Mesenchymal stem cell (in vitro differentiated cells and primary cell): ENCODE measurements at regions not wholly inside any gene's neighbourhood (a gene's known extent, or its start where the extent isn't known, plus 50 kb on each side); places are given as distances from the start of the nearest gene placed in this dataset.

Experiments
- DNase-seq: peaks from one replicate; pipeline ENCODE4 v3.0.0-alpha.2; 2013
- H2AFZ ChIP-seq: one replicate; pipeline ENCODE4 v1.6.1; 2013; ENCODE audit warnings: low read depth, mild to moderate bottlenecking, control low read depth, inconsistent platforms, low read length, moderate library complexity
- H2AK5ac ChIP-seq: 2 replicates; pipeline ENCODE4 v1.6.1; 2013; ENCODE audit warnings: low read length, moderate library complexity, mild to moderate bottlenecking, inconsistent platforms; ENCODE audit not compliant: severe bottlenecking
- H2BK120ac ChIP-seq: one replicate; pipeline ENCODE4 v1.6.1; 2013; ENCODE audit warnings: low read depth, mild to moderate bottlenecking, inconsistent platforms, low read length, moderate library complexity
- H2BK12ac ChIP-seq, 2 experiments: one replicate each; pipeline ENCODE4 v1.6.1; 2013; ENCODE audit warnings: inconsistent platforms in 2 of 2, low read length in 2 of 2, mild to moderate bottlenecking in 2 of 2, moderate library complexity in 2 of 2, control low read depth in 1 of 2
- H2BK15ac ChIP-seq: one replicate; pipeline ENCODE4 v1.6.1; 2013; ENCODE audit warnings: mild to moderate bottlenecking, low read depth, inconsistent platforms; ENCODE audit not compliant: poor library complexity, severe bottlenecking
- H2BK5ac ChIP-seq: 2 replicates; pipeline ENCODE4 v1.6.1; 2013; ENCODE audit warnings: low read depth, mild to moderate bottlenecking, low read length, control low read depth, inconsistent platforms; ENCODE audit not compliant: poor library complexity, severe bottlenecking
- H3K14ac ChIP-seq, 2 experiments: one replicate each; pipeline ENCODE4 v1.6.1; 2013; ENCODE audit warnings: inconsistent platforms in 2 of 2, low read length in 2 of 2, control low read depth in 1 of 2, mild to moderate bottlenecking in 1 of 2, moderate library complexity in 1 of 2
- H3K18ac ChIP-seq, 2 experiments: one replicate each; pipeline ENCODE4 v1.6.1; 2013; ENCODE audit warnings: inconsistent platforms in 2 of 2, low read length in 2 of 2, control low read depth in 1 of 2, low read depth in 1 of 2, mild to moderate bottlenecking in 1 of 2
- H3K23ac ChIP-seq, 2 experiments: one replicate each; pipeline ENCODE4 v1.6.1; 2013; ENCODE audit warnings: inconsistent platforms in 2 of 2, low read length in 2 of 2, mild to moderate bottlenecking in 2 of 2, moderate library complexity in 2 of 2, control low read depth in 1 of 2
- H3K27ac ChIP-seq: 2 replicates; pipeline ENCODE4 v1.5.1; 2013; ENCODE audit warnings: mild to moderate bottlenecking, moderate library complexity, low read length, control low read depth, inconsistent platforms; ENCODE audit not compliant: poor library complexity, severe bottlenecking
- H3K27me3 ChIP-seq, 2 experiments: 2 replicates each; pipeline versions ENCODE4 v1.6.1 to v1.7.0; 2013; ENCODE audit warnings: low read length in 2 of 2, mild to moderate bottlenecking in 2 of 2, moderate library complexity in 2 of 2, control low read depth in 1 of 2, inconsistent platforms in 1 of 2; ENCODE audit not compliant: control insufficient read depth in 1 of 2, insufficient read depth in 1 of 2
- H3K36me3 ChIP-seq, 2 experiments: 2 replicates each; pipeline versions ENCODE4 v1.6.1 to v1.7.0; 2013; ENCODE audit warnings: low read length in 2 of 2, control low read depth in 1 of 2, inconsistent platforms in 1 of 2, low read depth in 1 of 2, mild to moderate bottlenecking in 1 of 2; ENCODE audit not compliant: insufficient read depth in 2 of 2, control insufficient read depth in 1 of 2
- H3K4ac ChIP-seq, 2 experiments: one replicate each; pipeline ENCODE4 v1.6.1; 2013; ENCODE audit warnings: inconsistent platforms in 2 of 2, low read length in 2 of 2, mild to moderate bottlenecking in 2 of 2, moderate library complexity in 2 of 2, control low read depth in 1 of 2, low read depth in 1 of 2
- H3K4me1 ChIP-seq: 2 replicates; pipeline ENCODE4 v1.6.1; 2013; ENCODE audit warnings: low read depth, low read length, control low read depth; ENCODE audit not compliant: control insufficient read depth, insufficient read depth
- H3K4me2 ChIP-seq: 2 replicates; pipeline ENCODE4 v1.6.1; 2013; ENCODE audit warnings: low read length, mild to moderate bottlenecking, inconsistent platforms; ENCODE audit not compliant: poor library complexity, severe bottlenecking
- H3K4me3 ChIP-seq, 2 experiments: 2 replicates each; pipeline versions ENCODE4 v1.5.1 to v1.7.0; 2013; ENCODE audit warnings: low read length in 2 of 2, mild to moderate bottlenecking in 2 of 2, control low read depth in 1 of 2, low read depth in 1 of 2; ENCODE audit not compliant: insufficient read depth in 1 of 2
- H3K79me1 ChIP-seq: replicated peaks from 2 replicates; pipeline ENCODE4 v1.6.1; 2013; ENCODE audit warnings: mild to moderate bottlenecking, control low read depth, low read length, inconsistent platforms; ENCODE audit not compliant: poor library complexity, severe bottlenecking
- H3K9ac ChIP-seq: 2 replicates; pipeline ENCODE4 v1.7.0; 2013; ENCODE audit warnings: mild to moderate bottlenecking, low read length, moderate library complexity
- H3K9me3 ChIP-seq: 2 replicates; pipeline ENCODE4 v1.7.0; 2013; ENCODE audit warnings: mild to moderate bottlenecking, low read length; ENCODE audit not compliant: control insufficient read depth
- H4K8ac ChIP-seq: one replicate; pipeline ENCODE4 v1.6.1; 2013; ENCODE audit warnings: inconsistent platforms, mild to moderate bottlenecking, low read length, moderate library complexity
- H4K91ac ChIP-seq: one replicate; pipeline ENCODE4 v1.6.1; 2013; ENCODE audit warnings: mild to moderate bottlenecking, low read length, inconsistent platforms
- WGBS: methylation state at CpG from one replicate; pipeline ENCODE4 v1.1.7; 2013; ENCODE audit warnings: mixed read lengths; 5-methylcytosine and 5-hydroxymethylcytosine counted together

DNA sequence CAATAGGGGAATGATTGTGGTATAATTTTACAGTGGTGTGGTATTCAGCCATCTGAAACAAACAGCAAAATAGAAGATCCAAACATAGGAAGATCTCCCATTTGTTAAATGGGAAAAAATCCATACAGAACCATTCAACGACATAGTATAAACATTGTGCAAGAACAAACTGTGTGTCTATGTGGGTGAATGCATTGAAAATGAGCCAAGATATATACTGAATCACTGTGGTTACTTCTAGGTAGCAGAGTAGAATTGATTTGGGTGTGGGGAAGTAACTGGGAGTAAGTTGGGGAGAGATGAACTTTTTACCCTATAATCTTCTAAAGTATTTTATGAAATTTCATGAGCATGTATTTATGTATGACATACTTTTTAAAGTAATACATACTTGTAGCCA lies 123.1 kb upstream of the UMPS start:
- DNase-seq = peak; percentile 38
- WGBS = no CpG with 5 or more reads among the region's 1 CpG

DNA sequence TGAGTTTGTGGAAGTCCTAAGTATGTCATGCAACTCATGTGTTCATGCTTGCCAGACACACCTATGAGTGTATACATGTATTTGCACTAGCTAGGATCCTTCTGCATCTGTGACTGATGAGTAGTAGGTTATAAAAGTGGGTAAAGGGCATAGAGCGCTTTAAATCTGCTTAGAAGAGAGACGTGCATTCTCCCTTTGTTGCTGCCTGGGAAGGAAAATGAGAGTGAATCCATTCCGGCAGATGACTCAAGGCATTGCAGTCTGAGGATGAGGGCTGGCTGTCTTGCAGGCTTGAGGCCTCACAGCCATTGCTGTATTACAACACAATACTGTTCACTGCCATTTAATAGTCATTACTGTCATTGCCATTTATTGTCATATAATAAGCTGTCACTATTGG lies 120.8 kb upstream of the UMPS start:
- Histone ChIP-seq H3K23ac (no peak overlapping the region), H4K91ac (no peak overlapping the region), H3K9ac (no peak overlapping the region), H2AFZ (no peak overlapping the region), H3K27ac (no peak overlapping the region), H3K4ac (no peak overlapping the region), H3K4me2 (no peak overlapping the region), H2BK120ac (no peak overlapping the region), H3K27me3 (peaks cover 4 to 12% of the 10 kb centered on the region in 2 experiments), H3K36me3 (no peaks in the 10 kb centered on the region), H3K14ac (no peak overlapping the region), H2BK5ac (no peak overlapping the region), H2BK12ac (no peak overlapping the region), H3K9me3 (no peaks in the 10 kb centered on the region), H3K4me3 (no peak overlapping the region), H2BK15ac (no peak overlapping the region), H3K4me1 (no peaks in the 10 kb centered on the region), H2AK5ac (no peak overlapping the region), H3K18ac (no peak overlapping the region), H3K79me1 (no peaks in the 10 kb centered on the region), H4K8ac (no peak overlapping the region)
- DNase-seq = peak; percentile 14
- 86% methylated on average over 3 of the region's 3 CpGs for WGBS

More for the DNA sequence above, 123.1 kb upstream of the UMPS start:
- peaks cover 4 to 14% of the 10 kb centered on the region in 2 experiments for H3K27me3 ChIP-seq
- H3K4me1 ChIP-seq = no peaks in the 10 kb centered on the region
- H4K8ac ChIP-seq = no peak overlapping the region
- H2BK12ac ChIP-seq = no peak overlapping the region
- no peak overlapping the region for H3K14ac ChIP-seq
- H3K4me2 ChIP-seq = no peak overlapping the region
- no peak overlapping the region for H2BK15ac ChIP-seq
- no peaks in the 10 kb centered on the region for H3K9me3 ChIP-seq
- H3K23ac ChIP-seq = no peak overlapping the region
- no peak overlapping the region for H3K9ac ChIP-seq
- H3K36me3 ChIP-seq = no peaks in the 10 kb centered on the region
- H2AK5ac ChIP-seq = no peak overlapping the region
- no peaks in the 10 kb centered on the region for H3K79me1 ChIP-seq
- no peak overlapping the region for H2BK5ac ChIP-seq
- no peak overlapping the region for H2BK120ac ChIP-seq
- no peak overlapping the region for H3K4ac ChIP-seq
- no peak overlapping the region for H4K91ac ChIP-seq
- H2AFZ ChIP-seq = no peak overlapping the region
- no peak overlapping the region for H3K18ac ChIP-seq
- H3K4me3 ChIP-seq = no peak overlapping the region
- no peak overlapping the region for H3K27ac ChIP-seq

DNA sequence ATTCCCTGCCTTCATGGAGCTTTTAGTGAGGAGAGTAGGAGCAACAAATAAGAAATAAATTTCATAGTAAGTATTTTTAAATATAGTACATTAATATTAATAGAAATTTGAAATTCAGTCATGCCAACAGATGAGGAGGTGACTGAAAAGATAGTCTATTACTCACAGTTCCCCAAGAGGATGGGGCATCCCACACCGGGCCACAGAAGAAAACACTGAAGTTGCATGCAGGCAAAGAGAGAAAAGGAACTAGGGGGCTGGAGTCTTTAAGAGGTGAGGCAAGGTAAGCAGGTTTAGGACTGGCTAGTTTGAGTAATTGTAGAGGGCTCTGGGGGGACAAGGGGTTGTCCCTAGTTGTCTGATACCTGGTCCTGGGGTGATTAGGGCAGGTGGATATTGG lies 120.1 kb upstream of the UMPS start:
- Histone ChIP-seq H2BK5ac (no peak overlapping the region), H3K27me3 (peaks cover 4 to 15% of the 10 kb centered on the region in 2 experiments), H3K79me1 (no peaks in the 10 kb centered on the region), H3K4me1 (no peaks in the 10 kb centered on the region), H4K91ac (no peak overlapping the region), H2BK12ac (no peak overlapping the region), H3K14ac (no peak overlapping the region), H2BK15ac (no peak overlapping the region), H3K23ac (no peak overlapping the region), H3K4ac (no peak overlapping the region), H3K4me2 (no peak overlapping the region), H3K9ac (no peak overlapping the region), H2AK5ac (no peak overlapping the region), H3K4me3 (no peak overlapping the region), H3K27ac (no peak overlapping the region), H2AFZ (no peak overlapping the region), H2BK120ac (no peak overlapping the region), H4K8ac (no peak overlapping the region), H3K36me3 (no peaks in the 10 kb centered on the region), H3K9me3 (no peaks in the 10 kb centered on the region), H3K18ac (no peak overlapping the region)
- 87% methylated on average over 1 of the region's 1 CpG for WGBS
- DNase-seq = no peak

DNA sequence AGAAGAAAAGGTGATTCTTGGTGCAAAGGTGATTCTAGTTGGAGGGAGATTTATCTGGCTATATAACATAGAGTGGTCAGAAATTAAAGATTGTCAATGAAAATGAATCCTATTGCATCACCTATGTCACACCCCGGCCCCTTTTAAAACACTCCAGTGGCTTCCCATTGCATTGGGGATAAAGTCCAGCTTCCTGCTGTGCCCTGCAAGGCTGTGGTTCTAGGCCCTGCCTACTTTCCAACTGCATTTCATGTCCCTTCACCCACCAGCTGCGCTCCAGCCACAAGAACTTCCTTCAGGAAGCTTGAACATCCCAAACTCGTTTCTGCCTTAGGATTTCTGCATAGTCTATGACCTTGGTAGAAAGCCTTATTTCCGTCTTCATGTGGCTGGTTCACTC lies 118.7 kb upstream of the UMPS start:
- Histone ChIP-seq H2BK15ac (no peak overlapping the region), H2BK5ac (no peak overlapping the region), H3K4ac (no peak overlapping the region), H3K23ac (no peak overlapping the region), H3K79me1 (no peaks in the 10 kb centered on the region), H2BK12ac (no peak overlapping the region), H2AK5ac (no peak overlapping the region), H3K18ac (no peak overlapping the region), H4K91ac (no peak overlapping the region), H3K14ac (no peak overlapping the region), H3K9me3 (no peaks in the 10 kb centered on the region), H3K27ac (no peak overlapping the region), H3K4me2 (no peak overlapping the region), H4K8ac (no peak overlapping the region), H2BK120ac (no peak overlapping the region), H3K27me3 (peaks cover 4 to 15% of the 10 kb centered on the region in 2 experiments), H3K4me3 (no peak overlapping the region), H3K9ac (no peak overlapping the region), H3K36me3 (no peaks in the 10 kb centered on the region), H2AFZ (no peak overlapping the region), H3K4me1 (no peaks in the 10 kb centered on the region)
- DNase-seq = no peak
- 73% methylated on average over 4 of the region's 4 CpGs for WGBS
